ENCODE measurements at regions not wholly inside any gene's neighbourhood (a gene's known extent, or its start where the extent isn't known, plus 50 kb on each side); places are given as distances from the start of the nearest gene placed in this dataset.

- Histone ChIP-seq H3K27ac (ENCODE audit: low read depth, low read length) (no peak overlapping the region), H3K9me3 (ENCODE audit: control insufficient read depth in 1 of 2, low read length in 2 of 2) (no peaks in the 10 kb centered on the region), H3K9ac (ENCODE audit: low read depth in 1 of 2, low read length in 2 of 2) (no peak overlapping the region), H3K4me1 (ENCODE audit: control insufficient read depth in 1 of 2, insufficient read depth in 2 of 2, low read length in 2 of 2) (no peaks in the 10 kb centered on the region), H3K36me3 (ENCODE audit: control insufficient read depth in 1 of 2, insufficient read depth in 2 of 2, low read length in 2 of 2) (no peaks in the 10 kb centered on the region), H3K4me3 (ENCODE audit: low read depth in 1 of 2, low read length in 2 of 2) (no peak overlapping the region), H3K27me3 (ENCODE audit: control insufficient read depth in 1 of 2, insufficient read depth in 2 of 2, low read length in 2 of 2) (no peaks in the 10 kb centered on the region)
Observed at GRCh38 chr6:15132167-15132566, 113.7 kb upstream of the JARID2 start.

- no peaks in the 10 kb centered on the region for H3K9me3 ChIP-seq (ENCODE audit: control insufficient read depth in 1 of 2, low read length in 2 of 2)
- H3K36me3 ChIP-seq (ENCODE audit: control insufficient read depth in 1 of 2, insufficient read depth in 2 of 2, low read length in 2 of 2): no peaks in the 10 kb centered on the region
- no peaks in the 10 kb centered on the region for H3K27me3 ChIP-seq (ENCODE audit: control insufficient read depth in 1 of 2, insufficient read depth in 2 of 2, low read length in 2 of 2)
- no peaks in the 10 kb centered on the region for H3K4me1 ChIP-seq (ENCODE audit: control insufficient read depth in 1 of 2, insufficient read depth in 2 of 2, low read length in 2 of 2)
- H3K27ac ChIP-seq (ENCODE audit: low read depth, low read length): no peak overlapping the region
- no peak overlapping the region for H3K4me3 ChIP-seq (ENCODE audit: low read depth in 1 of 2, low read length in 2 of 2)
- H3K9ac ChIP-seq (ENCODE audit: low read depth in 1 of 2, low read length in 2 of 2): no peak overlapping the region
Observed at GRCh38 chr6:15132854-15133670, 112.8 kb upstream of the JARID2 start.

GRCh38 chr6:15137086-15137485 lies 108.8 kb upstream of the JARID2 start:
- no peak overlapping the region for H3K9ac ChIP-seq (ENCODE audit: low read depth in 1 of 2, low read length in 2 of 2)
- no peak overlapping the region for H3K27ac ChIP-seq (ENCODE audit: low read depth, low read length)
- no peaks in the 10 kb centered on the region for H3K36me3 ChIP-seq (ENCODE audit: control insufficient read depth in 1 of 2, insufficient read depth in 2 of 2, low read length in 2 of 2)
- H3K4me3 ChIP-seq (ENCODE audit: low read depth in 1 of 2, low read length in 2 of 2): no peak overlapping the region
- no peaks in the 10 kb centered on the region for H3K4me1 ChIP-seq (ENCODE audit: control insufficient read depth in 1 of 2, insufficient read depth in 2 of 2, low read length in 2 of 2)
- no peaks in the 10 kb centered on the region for H3K27me3 ChIP-seq (ENCODE audit: control insufficient read depth in 1 of 2, insufficient read depth in 2 of 2, low read length in 2 of 2)
- no peaks in the 10 kb centered on the region for H3K9me3 ChIP-seq (ENCODE audit: control insufficient read depth in 1 of 2, low read length in 2 of 2)

- no peak overlapping the region for H3K4me3 ChIP-seq (ENCODE audit: low read depth in 1 of 2, low read length in 2 of 2)
- H3K27ac ChIP-seq (ENCODE audit: low read depth, low read length): no peak overlapping the region
- no peak overlapping the region for H3K9ac ChIP-seq (ENCODE audit: low read depth in 1 of 2, low read length in 2 of 2)
- H3K36me3 ChIP-seq (ENCODE audit: control insufficient read depth in 1 of 2, insufficient read depth in 2 of 2, low read length in 2 of 2): no peaks in the 10 kb centered on the region
- no peaks in the 10 kb centered on the region for H3K4me1 ChIP-seq (ENCODE audit: control insufficient read depth in 1 of 2, insufficient read depth in 2 of 2, low read length in 2 of 2)
- H3K27me3 ChIP-seq (ENCODE audit: control insufficient read depth in 1 of 2, insufficient read depth in 2 of 2, low read length in 2 of 2): no peaks in the 10 kb centered on the region
- H3K9me3 ChIP-seq (ENCODE audit: control insufficient read depth in 1 of 2, low read length in 2 of 2): no peaks in the 10 kb centered on the region
Observed at GRCh38 chr6:15143086-15143485, 102.8 kb upstream of the JARID2 start.

GRCh38 chr6:15143540-15143939 lies 102.3 kb upstream of the JARID2 start:
- Histone ChIP-seq H3K9me3 (ENCODE audit: control insufficient read depth in 1 of 2, low read length in 2 of 2) (no peaks in the 10 kb centered on the region), H3K4me3 (ENCODE audit: low read depth in 1 of 2, low read length in 2 of 2) (no peak overlapping the region), H3K4me1 (ENCODE audit: control insufficient read depth in 1 of 2, insufficient read depth in 2 of 2, low read length in 2 of 2) (no peaks in the 10 kb centered on the region), H3K9ac (ENCODE audit: low read depth in 1 of 2, low read length in 2 of 2) (no peak overlapping the region), H3K27me3 (ENCODE audit: control insufficient read depth in 1 of 2, insufficient read depth in 2 of 2, low read length in 2 of 2) (no peaks in the 10 kb centered on the region), H3K27ac (ENCODE audit: low read depth, low read length) (no peak overlapping the region), H3K36me3 (ENCODE audit: control insufficient read depth in 1 of 2, insufficient read depth in 2 of 2, low read length in 2 of 2) (no peaks in the 10 kb centered on the region)

- Histone ChIP-seq H3K9me3 (ENCODE audit: control insufficient read depth in 1 of 2, low read length in 2 of 2) (no peaks in the 10 kb centered on the region), H3K27me3 (ENCODE audit: control insufficient read depth in 1 of 2, insufficient read depth in 2 of 2, low read length in 2 of 2) (no peaks in the 10 kb centered on the region), H3K4me3 (ENCODE audit: low read depth in 1 of 2, low read length in 2 of 2) (no peak overlapping the region), H3K9ac (ENCODE audit: low read depth in 1 of 2, low read length in 2 of 2) (no peak overlapping the region), H3K27ac (ENCODE audit: low read depth, low read length) (no peak overlapping the region), H3K4me1 (ENCODE audit: control insufficient read depth in 1 of 2, insufficient read depth in 2 of 2, low read length in 2 of 2) (no peaks in the 10 kb centered on the region), H3K36me3 (ENCODE audit: control insufficient read depth in 1 of 2, insufficient read depth in 2 of 2, low read length in 2 of 2) (no peaks in the 10 kb centered on the region)
Observed at GRCh38 chr6:15145821-15146220, 100.0 kb upstream of the JARID2 start.

GRCh38 chr6:15147827-15148226 lies 98.0 kb upstream of the JARID2 start:
- no peaks in the 10 kb centered on the region for H3K9me3 ChIP-seq (ENCODE audit: control insufficient read depth in 1 of 2, low read length in 2 of 2)
- H3K4me3 ChIP-seq (ENCODE audit: low read depth in 1 of 2, low read length in 2 of 2): no peak overlapping the region
- no peak overlapping the region for H3K27ac ChIP-seq (ENCODE audit: low read depth, low read length)
- H3K9ac ChIP-seq (ENCODE audit: low read depth in 1 of 2, low read length in 2 of 2): no peak overlapping the region
- H3K27me3 ChIP-seq (ENCODE audit: control insufficient read depth in 1 of 2, insufficient read depth in 2 of 2, low read length in 2 of 2): no peaks in the 10 kb centered on the region
- H3K4me1 ChIP-seq (ENCODE audit: control insufficient read depth in 1 of 2, insufficient read depth in 2 of 2, low read length in 2 of 2): no peaks in the 10 kb centered on the region
- H3K36me3 ChIP-seq (ENCODE audit: control insufficient read depth in 1 of 2, insufficient read depth in 2 of 2, low read length in 2 of 2): no peaks in the 10 kb centered on the region

GRCh38 chr6:15148356-15148946 lies 97.4 kb upstream of the JARID2 start:
- no peaks in the 10 kb centered on the region for H3K9me3 ChIP-seq (ENCODE audit: control insufficient read depth in 1 of 2, low read length in 2 of 2)
- no peak overlapping the region for H3K27ac ChIP-seq (ENCODE audit: low read depth, low read length)
- H3K9ac ChIP-seq (ENCODE audit: low read depth in 1 of 2, low read length in 2 of 2): no peak overlapping the region
- H3K27me3 ChIP-seq (ENCODE audit: control insufficient read depth in 1 of 2, insufficient read depth in 2 of 2, low read length in 2 of 2): no peaks in the 10 kb centered on the region
- no peak overlapping the region for H3K4me3 ChIP-seq (ENCODE audit: low read depth in 1 of 2, low read length in 2 of 2)
- H3K36me3 ChIP-seq (ENCODE audit: control insufficient read depth in 1 of 2, insufficient read depth in 2 of 2, low read length in 2 of 2): no peaks in the 10 kb centered on the region
- H3K4me1 ChIP-seq (ENCODE audit: control insufficient read depth in 1 of 2, insufficient read depth in 2 of 2, low read length in 2 of 2): no peaks in the 10 kb centered on the region

GRCh38 chr6:15150207-15150606 lies 95.7 kb upstream of the JARID2 start:
- H3K27me3 ChIP-seq (ENCODE audit: control insufficient read depth in 1 of 2, insufficient read depth in 2 of 2, low read length in 2 of 2): no peaks in the 10 kb centered on the region
- no peaks in the 10 kb centered on the region for H3K9me3 ChIP-seq (ENCODE audit: control insufficient read depth in 1 of 2, low read length in 2 of 2)
- no peak overlapping the region for H3K9ac ChIP-seq (ENCODE audit: low read depth in 1 of 2, low read length in 2 of 2)
- no peak overlapping the region for H3K27ac ChIP-seq (ENCODE audit: low read depth, low read length)
- no peak overlapping the region for H3K4me3 ChIP-seq (ENCODE audit: low read depth in 1 of 2, low read length in 2 of 2)
- no peaks in the 10 kb centered on the region for H3K36me3 ChIP-seq (ENCODE audit: control insufficient read depth in 1 of 2, insufficient read depth in 2 of 2, low read length in 2 of 2)
- no peaks in the 10 kb centered on the region for H3K4me1 ChIP-seq (ENCODE audit: control insufficient read depth in 1 of 2, insufficient read depth in 2 of 2, low read length in 2 of 2)

GRCh38 chr6:15152700-15153099 lies 93.2 kb upstream of the JARID2 start:
- H3K9ac ChIP-seq (ENCODE audit: low read depth in 1 of 2, low read length in 2 of 2): no peak overlapping the region
- no peaks in the 10 kb centered on the region for H3K36me3 ChIP-seq (ENCODE audit: control insufficient read depth in 1 of 2, insufficient read depth in 2 of 2, low read length in 2 of 2)
- H3K4me3 ChIP-seq (ENCODE audit: low read depth in 1 of 2, low read length in 2 of 2): no peak overlapping the region
- no peaks in the 10 kb centered on the region for H3K27me3 ChIP-seq (ENCODE audit: control insufficient read depth in 1 of 2, insufficient read depth in 2 of 2, low read length in 2 of 2)
- H3K9me3 ChIP-seq (ENCODE audit: control insufficient read depth in 1 of 2, low read length in 2 of 2): no peaks in the 10 kb centered on the region
- H3K4me1 ChIP-seq (ENCODE audit: control insufficient read depth in 1 of 2, insufficient read depth in 2 of 2, low read length in 2 of 2): no peaks in the 10 kb centered on the region
- no peak overlapping the region for H3K27ac ChIP-seq (ENCODE audit: low read depth, low read length)
